Duodenal mucosa (tissue), 2 donors: ENCODE measurements at regions not wholly inside any gene's neighbourhood (a gene's known extent, or its start where the extent isn't known, plus 50 kb on each side); places are given as distances from the start of the nearest gene placed in this dataset.

Experiments
- H3K27ac ChIP-seq: one replicate; pipeline ENCODE4 v1.7.0; 2013; ENCODE audit warnings: low read depth, low read length
- H3K27me3 ChIP-seq, 2 donors: one replicate each; pipeline ENCODE4 v1.7.0; 2013; ENCODE audit warnings: low read length in 2 of 2, control low read depth in 1 of 2; ENCODE audit not compliant: insufficient read depth in 2 of 2, control insufficient read depth in 1 of 2
- H3K36me3 ChIP-seq, 2 donors: one replicate each; pipeline ENCODE4 v1.7.0; 2013; ENCODE audit warnings: low read length in 2 of 2, control low read depth in 1 of 2; ENCODE audit not compliant: insufficient read depth in 2 of 2, control insufficient read depth in 1 of 2
- H3K4me1 ChIP-seq, 2 donors: one replicate each; pipeline ENCODE4 v1.7.0; 2013; ENCODE audit warnings: low read length in 2 of 2, control low read depth in 1 of 2; ENCODE audit not compliant: insufficient read depth in 2 of 2, control insufficient read depth in 1 of 2
- H3K4me3 ChIP-seq, 2 donors: one replicate each; pipeline ENCODE4 v1.7.0; 2013; ENCODE audit warnings: low read length in 2 of 2, low read depth in 1 of 2
- H3K9ac ChIP-seq, 2 donors: one replicate each; pipeline ENCODE4 v1.7.0; 2013; ENCODE audit warnings: low read length in 2 of 2, low read depth in 1 of 2
- H3K9me3 ChIP-seq, 2 donors: one replicate each; pipeline ENCODE4 v1.7.0; 2013; ENCODE audit warnings: low read length in 2 of 2, control low read depth in 1 of 2; ENCODE audit not compliant: control insufficient read depth in 1 of 2

- H3K9ac ChIP-seq, result no peak overlapping the region
- no peaks in the 10 kb centered on the region for H3K36me3 ChIP-seq
- H3K27me3 ChIP-seq, result no peaks in the 10 kb centered on the region
- no peak overlapping the region for H3K27ac ChIP-seq
- no peak overlapping the region for H3K4me3 ChIP-seq
- H3K9me3 ChIP-seq, result no peaks in the 10 kb centered on the region
- H3K4me1 ChIP-seq, result no peaks in the 10 kb centered on the region
Measured at GRCh38 chr11:87484566-87484965, 446.8 kb downstream of the TMEM135 start.

- no peaks in the 10 kb centered on the region for H3K27me3 ChIP-seq
- no peaks in the 10 kb centered on the region for H3K9me3 ChIP-seq
- no peak overlapping the region for H3K27ac ChIP-seq
- no peaks in the 10 kb centered on the region for H3K4me1 ChIP-seq
- H3K36me3 ChIP-seq, result no peaks in the 10 kb centered on the region
- H3K4me3 ChIP-seq, result no peak overlapping the region
- no peak overlapping the region for H3K9ac ChIP-seq
Measured at GRCh38 chr11:87477321-87477720, 439.6 kb downstream of the TMEM135 start.

GRCh38 chr11:87473174-87473573 is 435.4 kb downstream of the TMEM135 start:
- Histone ChIP-seq H3K4me1 (no peaks in the 10 kb centered on the region), H3K27me3 (no peaks in the 10 kb centered on the region), H3K27ac (no peak overlapping the region), H3K9me3 (no peaks in the 10 kb centered on the region), H3K9ac (no peak overlapping the region), H3K36me3 (no peaks in the 10 kb centered on the region), H3K4me3 (no peak overlapping the region)

- no peaks in the 10 kb centered on the region for H3K27me3 ChIP-seq
- H3K4me3 ChIP-seq, result no peak overlapping the region
- no peaks in the 10 kb centered on the region for H3K4me1 ChIP-seq
- no peak overlapping the region for H3K9ac ChIP-seq
- no peaks in the 10 kb centered on the region for H3K9me3 ChIP-seq
- H3K36me3 ChIP-seq, result no peaks in the 10 kb centered on the region
- H3K27ac ChIP-seq, result no peak overlapping the region
Measured at GRCh38 chr11:87466223-87466622, 428.5 kb downstream of the TMEM135 start.

GRCh38 chr11:87465716-87466115 is 428.0 kb downstream of the TMEM135 start:
- Histone ChIP-seq H3K36me3 (no peaks in the 10 kb centered on the region), H3K27me3 (no peaks in the 10 kb centered on the region), H3K9ac (no peak overlapping the region), H3K4me1 (no peaks in the 10 kb centered on the region), H3K27ac (no peak overlapping the region), H3K4me3 (no peak overlapping the region), H3K9me3 (no peaks in the 10 kb centered on the region)

GRCh38 chr11:87463486-87464102 is 425.9 kb downstream of the TMEM135 start:
- no peaks in the 10 kb centered on the region for H3K4me1 ChIP-seq
- H3K36me3 ChIP-seq, result no peaks in the 10 kb centered on the region
- H3K9me3 ChIP-seq, result no peaks in the 10 kb centered on the region
- no peaks in the 10 kb centered on the region for H3K27me3 ChIP-seq
- no peak overlapping the region for H3K9ac ChIP-seq
- H3K27ac ChIP-seq, result no peak overlapping the region
- no peak overlapping the region for H3K4me3 ChIP-seq

DNA sequence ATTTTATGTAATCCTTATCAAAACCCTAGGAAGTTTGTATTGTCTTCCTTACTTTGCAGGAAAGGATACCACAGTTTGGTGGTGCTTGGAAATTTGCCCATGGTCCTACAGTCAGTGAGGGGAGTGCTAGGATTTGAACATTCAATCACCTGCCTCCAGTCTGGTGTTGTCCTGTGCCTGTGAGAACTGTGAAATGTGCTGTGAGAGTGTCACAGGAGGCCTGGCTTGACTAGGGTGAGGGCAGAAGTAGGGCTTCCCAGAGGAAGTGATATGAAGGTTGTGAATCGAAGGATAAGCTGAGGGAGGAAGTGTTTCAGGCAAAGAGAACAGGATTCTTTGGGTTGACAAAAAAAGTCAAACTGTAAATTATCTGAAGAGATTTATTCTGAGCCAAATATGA is 424.4 kb downstream of the TMEM135 start:
- no peak overlapping the region for H3K27ac ChIP-seq
- H3K9me3 ChIP-seq, result no peaks in the 10 kb centered on the region
- no peak overlapping the region for H3K4me3 ChIP-seq
- no peak overlapping the region for H3K9ac ChIP-seq
- H3K4me1 ChIP-seq, result no peaks in the 10 kb centered on the region
- H3K27me3 ChIP-seq, result no peaks in the 10 kb centered on the region
- no peaks in the 10 kb centered on the region for H3K36me3 ChIP-seq

DNA sequence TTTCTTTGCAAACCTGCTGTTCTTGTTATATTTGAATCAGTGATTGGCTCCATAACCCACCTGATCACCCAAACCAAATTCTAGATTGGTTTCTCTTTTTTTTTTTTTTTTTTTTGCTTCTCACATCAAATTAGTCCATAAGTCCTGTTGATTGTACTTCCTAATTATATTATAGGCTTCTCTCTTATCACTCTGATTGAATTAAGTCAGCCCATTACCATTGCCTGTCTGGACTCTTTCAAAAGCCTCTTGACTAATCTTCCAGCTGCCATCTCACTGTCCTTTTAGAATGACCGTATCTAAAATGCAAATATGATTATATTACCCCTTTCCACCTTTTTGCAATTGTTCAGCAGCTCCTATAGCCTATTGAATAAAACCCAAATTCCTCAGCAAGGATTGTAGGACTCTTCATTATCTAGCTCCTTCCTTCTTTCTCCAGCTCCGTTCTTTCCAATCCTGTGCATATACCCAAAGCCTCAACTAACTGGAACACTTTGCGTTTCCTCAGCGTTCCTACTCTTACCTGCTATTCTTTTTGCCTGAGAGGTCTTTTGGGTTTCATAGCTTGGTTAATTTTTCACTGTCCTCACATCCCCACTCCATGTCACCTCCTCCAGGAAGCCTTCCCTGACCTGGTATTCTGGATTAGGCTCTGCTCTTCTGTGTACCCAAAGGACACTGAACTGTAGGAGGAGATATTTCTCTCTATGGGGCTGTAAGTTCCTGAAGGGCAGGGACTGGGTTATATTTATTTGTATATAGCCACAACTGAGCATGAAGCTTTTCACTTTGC is 423.3 kb downstream of the TMEM135 start:
- no peaks in the 10 kb centered on the region for H3K9me3 ChIP-seq
- H3K4me1 ChIP-seq, result no peaks in the 10 kb centered on the region
- no peak overlapping the region for H3K27ac ChIP-seq
- no peak overlapping the region for H3K4me3 ChIP-seq
- H3K27me3 ChIP-seq, result no peaks in the 10 kb centered on the region
- H3K9ac ChIP-seq, result no peak overlapping the region
- no peaks in the 10 kb centered on the region for H3K36me3 ChIP-seq

- Histone ChIP-seq H3K9ac (no peak overlapping the region), H3K36me3 (no peaks in the 10 kb centered on the region), H3K27ac (no peak overlapping the region), H3K4me3 (no peak overlapping the region), H3K9me3 (no peaks in the 10 kb centered on the region), H3K27me3 (no peaks in the 10 kb centered on the region), H3K4me1 (no peaks in the 10 kb centered on the region)
Measured at GRCh38 chr11:87460279-87460678, 422.5 kb downstream of the TMEM135 start.

- Histone ChIP-seq H3K4me3 (no peak overlapping the region), H3K36me3 (no peaks in the 10 kb centered on the region), H3K27me3 (no peaks in the 10 kb centered on the region), H3K9ac (no peak overlapping the region), H3K9me3 (no peaks in the 10 kb centered on the region), H3K4me1 (no peaks in the 10 kb centered on the region), H3K27ac (no peak overlapping the region)
Measured at GRCh38 chr11:87459351-87459750, 421.6 kb downstream of the TMEM135 start.
